AML-193 (cell line): ENCODE measurements at regions not wholly inside any gene's neighbourhood (a gene's known extent, or its start where the extent isn't known, plus 50 kb on each side); places are given as distances from the start of the nearest gene placed in this dataset.

Experiments used
- DNase-seq, 2 experiments: peaks; one replicate each; lab custom pipeline; 2025; lab: John Stamatoyannopoulos, UW

GRCh38 chr15:46316024-46316423 lies 681.2 kb downstream of the SQOR start:
- no peak for DNase-seq

GRCh38 chr15:46317029-46317428 lies 682.2 kb downstream of the SQOR start:
- no peak for DNase-seq

GRCh38 chr15:46322753-46323152 lies 687.9 kb downstream of the SQOR start:
- DNase-seq, result no peak

GRCh38 chr15:46326173-46326572 lies 691.3 kb downstream of the SQOR start:
- DNase-seq, result no peak

GRCh38 chr15:46328821-46329220 lies 694.0 kb downstream of the SQOR start:
- no peak for DNase-seq

- no peak for DNase-seq
Measured at GRCh38 chr15:46329876-46330275, 695.0 kb downstream of the SQOR start.

- DNase-seq, result no peak
Measured at GRCh38 chr15:46331546-46331945, 696.7 kb downstream of the SQOR start.

- DNase-seq, result no peak
Measured at GRCh38 chr15:46343196-46343935, 708.5 kb downstream of the SQOR start.

- no peak for DNase-seq
Measured at GRCh38 chr15:46344115-46344724, 709.4 kb downstream of the SQOR start.

GRCh38 chr15:46344915-46345314 lies 710.1 kb downstream of the SQOR start:
- DNase-seq, result no peak

- no peak for DNase-seq
Measured at GRCh38 chr15:46354443-46354842, 719.6 kb downstream of the SQOR start.

GRCh38 chr15:46365572-46365971 lies 730.7 kb downstream of the SQOR start:
- no peak for DNase-seq

- DNase-seq, result no peak
Measured at GRCh38 chr15:46366360-46367007, 731.7 kb downstream of the SQOR start.

- DNase-seq, result no peak
Measured at GRCh38 chr15:46383978-46384377, 749.1 kb downstream of the SQOR start.

GRCh38 chr15:46386356-46386755 lies 751.5 kb downstream of the SQOR start:
- no peak for DNase-seq

GRCh38 chr15:46389739-46390138 lies 754.9 kb downstream of the SQOR start:
- DNase-seq, result no peak

GRCh38 chr15:46394463-46394862 lies 759.6 kb downstream of the SQOR start:
- no peak for DNase-seq

GRCh38 chr15:46408312-46408711 lies 773.5 kb downstream of the SQOR start:
- DNase-seq, result no peak

GRCh38 chr15:46409841-46410301 lies 775.0 kb downstream of the SQOR start:
- DNase-seq, result no peak

GRCh38 chr15:46410705-46411104 lies 775.9 kb downstream of the SQOR start:
- DNase-seq, result no peak

- DNase-seq, result no peak
Measured at GRCh38 chr15:46411900-46412299, 777.1 kb downstream of the SQOR start.

- DNase-seq, result no peak
Measured at GRCh38 chr15:46413799-46414198, 779.0 kb downstream of the SQOR start.

GRCh38 chr15:46416544-46416943 lies 781.7 kb downstream of the SQOR start:
- no peak for DNase-seq
